ENCODE measurements at regions not wholly inside any gene's neighbourhood (a gene's known extent, or its start where the extent isn't known, plus 50 kb on each side); places are given as distances from the start of the nearest gene placed in this dataset.

DNA sequence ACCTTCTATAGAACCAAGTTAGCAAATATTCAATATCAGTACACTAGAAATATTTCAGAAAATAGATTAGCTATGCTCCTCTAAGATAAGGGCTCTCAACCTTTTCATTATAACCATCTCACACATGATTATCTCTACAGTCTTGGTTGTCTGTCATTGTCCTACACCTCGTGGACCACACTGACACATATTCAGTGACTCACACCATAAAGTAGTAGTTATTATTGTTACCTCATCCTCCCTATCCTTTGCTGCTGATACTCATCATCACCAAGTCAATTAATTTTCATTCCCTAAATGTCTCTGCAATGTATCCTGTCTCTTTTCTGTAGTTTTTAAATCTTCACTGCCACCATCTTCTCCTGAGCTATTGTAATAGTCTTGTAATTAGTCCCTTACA lies 1309.2 kb upstream of the C9orf72 start:
- no peak for DNase-seq

DNA sequence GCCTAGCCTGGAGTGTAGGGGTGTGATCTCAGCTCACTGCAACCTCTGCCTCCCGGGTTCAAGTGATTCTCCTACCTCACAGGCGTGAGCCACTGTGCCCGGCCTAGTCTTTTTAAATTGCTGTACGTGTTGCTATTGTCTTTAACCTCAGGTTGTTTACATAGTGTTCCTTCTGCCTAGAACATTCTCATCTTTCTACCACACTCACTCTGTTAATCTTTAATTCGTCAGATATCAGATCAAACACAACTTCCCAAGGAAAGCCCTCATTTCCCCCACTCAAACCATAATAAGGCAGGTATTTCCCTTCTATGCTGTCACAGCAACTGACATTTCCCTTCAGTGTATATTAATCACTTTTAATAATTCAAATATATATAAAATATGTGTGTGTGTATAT lies 1310.0 kb upstream of the C9orf72 start:
- DNase-seq, result no peak

DNA sequence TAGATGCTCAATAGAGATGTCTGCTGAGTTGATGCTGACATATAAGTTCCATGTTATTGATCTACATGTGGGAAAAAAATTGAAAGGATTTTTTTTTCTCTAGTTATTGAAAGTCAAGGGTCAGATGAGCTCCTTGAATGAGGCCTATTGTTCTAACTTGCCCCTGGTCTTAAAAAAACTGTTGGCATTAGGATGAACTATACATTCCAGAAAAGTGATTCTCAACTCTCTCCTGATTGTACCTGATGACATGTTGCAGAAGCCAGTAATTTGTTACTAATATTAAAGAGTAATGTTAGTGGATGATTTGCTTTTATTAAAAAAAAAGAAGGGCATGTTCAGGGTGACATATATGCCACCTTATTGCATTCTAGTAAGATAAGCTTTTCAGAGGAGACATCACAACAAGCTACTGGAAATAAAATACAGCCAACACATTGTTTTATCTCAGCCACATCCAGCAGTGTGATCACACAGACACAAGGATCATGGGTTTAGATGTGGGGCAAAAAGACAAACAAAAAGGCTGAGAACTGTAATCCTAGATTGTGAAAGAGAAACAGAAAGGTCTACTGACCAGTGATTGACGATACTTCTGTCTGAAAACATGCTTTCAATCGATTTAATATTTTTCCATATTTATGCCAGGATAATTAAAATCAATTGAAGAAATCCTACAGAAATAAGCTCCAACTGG lies 1314.1 kb upstream of the C9orf72 start:
- no peak for DNase-seq

DNA sequence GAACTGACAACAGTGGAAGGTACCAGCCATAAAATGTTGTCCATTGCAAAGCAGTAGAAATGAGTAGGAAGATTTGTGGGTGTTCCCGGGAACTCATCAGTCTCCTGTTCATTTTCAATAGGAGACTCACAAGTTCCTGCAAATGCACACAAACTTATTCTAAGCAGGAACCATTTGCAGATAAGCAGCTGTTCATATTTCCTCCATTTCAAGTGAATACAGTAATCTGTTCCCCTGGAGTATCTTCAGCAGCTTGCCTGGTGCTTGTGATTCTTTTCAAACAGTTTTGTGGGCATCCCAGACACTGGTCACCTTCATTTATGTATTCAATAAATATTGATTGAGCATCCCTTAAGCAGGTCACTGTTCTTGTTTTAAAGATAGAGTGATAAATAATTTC lies 1315.5 kb upstream of the C9orf72 start:
- no peak for DNase-seq

DNA sequence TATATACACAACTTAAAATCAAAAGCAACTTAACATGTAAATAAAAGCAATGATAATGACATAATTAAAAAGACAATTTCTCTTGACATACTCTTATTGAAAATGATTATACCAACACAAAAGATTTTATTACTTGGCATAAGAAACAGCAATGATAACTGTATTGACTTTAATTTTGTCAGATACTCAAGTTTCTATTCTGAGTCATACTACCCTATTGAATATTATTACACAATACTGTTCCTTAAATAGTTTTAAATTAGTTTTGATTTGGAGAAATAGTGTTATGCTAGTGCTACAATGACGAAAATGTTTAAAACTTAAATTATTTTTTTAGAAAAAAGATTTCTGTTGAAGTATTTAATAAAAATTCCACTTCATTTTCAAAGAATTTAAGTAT lies 1319.3 kb upstream of the C9orf72 start:
- no peak for DNase-seq

DNA sequence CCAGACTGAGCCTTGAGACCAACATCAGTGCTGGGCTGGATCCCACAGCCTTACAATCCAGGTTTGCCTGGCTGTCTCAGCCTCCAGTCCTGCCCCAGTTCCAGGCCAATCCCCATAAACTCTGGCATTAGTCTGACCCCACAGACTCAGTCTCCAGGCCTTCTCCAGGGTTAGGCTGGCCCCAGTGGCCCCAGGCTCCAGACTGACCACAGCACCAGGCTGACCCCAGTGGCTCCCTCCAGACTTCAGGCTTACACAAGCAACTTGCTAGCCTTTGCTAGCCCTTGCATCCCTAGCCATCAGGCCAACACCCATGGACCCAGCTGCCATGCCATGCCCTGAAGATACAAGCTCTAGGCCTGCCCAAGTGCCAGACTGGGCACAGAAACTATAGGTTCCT lies 1326.0 kb upstream of the C9orf72 start:
- DNase-seq, result no peak

DNA sequence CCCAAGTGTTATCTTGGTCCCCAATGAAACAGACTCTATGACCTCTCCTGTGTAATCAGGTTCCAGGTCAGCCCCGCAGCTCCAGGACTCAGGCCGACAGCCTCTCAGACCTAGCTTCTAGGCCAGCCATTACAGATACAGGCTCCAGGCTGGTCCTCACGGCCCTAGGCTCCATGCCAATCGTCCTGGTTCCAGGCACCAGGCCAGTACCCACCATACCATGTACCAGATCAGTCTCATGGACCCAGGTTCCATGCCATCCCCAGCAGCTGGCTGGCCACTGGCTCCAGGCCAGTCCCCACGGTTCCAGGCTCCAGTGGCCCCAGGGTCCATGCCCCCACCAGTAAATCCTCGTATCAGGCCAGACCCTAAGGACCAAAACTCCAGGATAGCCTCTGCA lies 1326.6 kb upstream of the C9orf72 start:
- no peak for DNase-seq

DNA sequence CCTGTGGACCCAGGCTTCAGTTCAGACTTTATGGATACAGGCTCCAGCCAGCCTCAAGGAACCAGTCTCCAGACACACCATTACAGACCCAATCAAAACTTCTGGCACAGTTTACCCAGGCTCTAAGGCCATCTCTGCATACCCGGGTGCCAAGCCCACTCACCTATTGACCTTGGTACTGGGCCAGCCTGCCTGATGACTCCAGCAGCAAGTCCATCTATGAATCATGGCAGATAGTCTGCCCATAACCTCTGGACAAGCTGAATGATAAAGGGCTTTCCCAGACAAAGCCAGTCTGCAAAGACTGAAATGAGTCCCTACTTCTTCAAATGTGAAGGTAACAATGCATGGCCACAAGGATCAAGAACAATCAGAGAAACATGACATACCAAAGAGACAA lies 1327.1 kb upstream of the C9orf72 start:
- DNase-seq, result no peak

DNA sequence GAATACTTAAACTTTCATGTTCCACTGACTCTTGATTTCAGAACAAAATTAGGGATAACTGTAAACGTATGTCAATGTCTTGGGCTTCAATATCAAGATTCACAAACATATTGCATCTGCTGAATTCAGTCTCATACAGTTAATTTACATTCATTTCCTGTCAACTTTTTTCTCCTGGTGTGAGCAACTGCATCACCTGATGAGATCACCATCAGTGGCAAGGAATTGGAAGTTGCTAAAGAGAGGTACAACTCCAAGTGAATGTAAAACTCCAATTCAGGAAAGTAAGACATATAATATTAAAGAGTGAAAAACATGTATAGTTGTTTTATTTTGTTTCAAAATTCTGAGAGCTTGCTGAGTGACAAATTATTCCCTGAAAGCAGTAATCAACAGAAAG lies 1336.2 kb upstream of the C9orf72 start:
- DNase-seq, result no peak

DNA sequence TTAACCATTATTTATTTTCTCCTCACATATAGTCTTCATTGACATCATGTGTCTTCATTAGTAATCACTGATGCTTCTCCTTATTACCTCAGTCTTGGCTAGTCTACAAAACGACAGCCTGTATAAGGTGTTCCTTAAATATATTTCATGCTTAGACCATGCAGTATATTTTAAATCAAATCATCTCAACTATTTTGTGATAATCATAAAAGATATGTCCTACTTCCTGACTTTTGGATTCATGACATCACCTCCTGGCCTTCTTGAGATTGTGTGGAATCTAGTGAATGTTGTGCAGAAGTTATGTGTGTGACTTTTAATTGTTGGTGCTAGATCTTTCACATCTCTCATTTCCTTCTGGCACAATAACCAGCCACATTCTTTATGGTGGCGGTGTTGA lies 1339.3 kb upstream of the C9orf72 start:
- no peak for DNase-seq

DNA sequence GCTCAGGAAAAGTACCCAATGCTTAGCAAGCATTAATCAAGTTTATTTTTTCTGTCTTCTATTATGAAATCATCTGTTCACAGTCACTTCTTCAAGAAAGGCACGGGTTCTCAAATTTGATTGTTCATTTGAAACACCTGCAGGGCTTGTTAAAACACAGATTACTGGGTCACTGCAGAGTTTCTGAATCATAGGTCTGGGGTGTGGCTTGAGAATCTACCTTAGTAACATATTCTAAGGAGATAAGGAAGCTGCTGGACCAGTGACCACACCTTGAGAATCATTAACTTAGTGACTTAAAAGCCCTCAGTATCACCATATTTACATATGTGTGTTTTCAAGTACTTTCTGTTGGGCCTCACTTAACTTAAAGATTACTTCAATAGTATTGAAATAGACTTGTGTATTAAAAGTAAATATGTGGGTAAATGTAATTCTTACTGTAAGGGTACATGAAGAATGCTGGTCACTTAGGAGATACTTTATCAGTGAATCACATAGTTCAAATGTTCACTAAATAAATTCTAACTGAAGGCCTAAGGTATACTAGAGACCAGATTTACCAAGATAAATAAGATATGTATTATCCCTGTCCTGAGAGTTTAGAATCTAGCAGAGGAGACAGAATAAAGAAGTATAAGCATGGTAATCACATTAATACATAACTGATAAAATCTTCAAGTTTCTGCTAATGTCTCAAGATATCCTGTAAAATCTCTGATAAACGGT lies 1342.1 kb upstream of the C9orf72 start:
- no peak for DNase-seq

DNA sequence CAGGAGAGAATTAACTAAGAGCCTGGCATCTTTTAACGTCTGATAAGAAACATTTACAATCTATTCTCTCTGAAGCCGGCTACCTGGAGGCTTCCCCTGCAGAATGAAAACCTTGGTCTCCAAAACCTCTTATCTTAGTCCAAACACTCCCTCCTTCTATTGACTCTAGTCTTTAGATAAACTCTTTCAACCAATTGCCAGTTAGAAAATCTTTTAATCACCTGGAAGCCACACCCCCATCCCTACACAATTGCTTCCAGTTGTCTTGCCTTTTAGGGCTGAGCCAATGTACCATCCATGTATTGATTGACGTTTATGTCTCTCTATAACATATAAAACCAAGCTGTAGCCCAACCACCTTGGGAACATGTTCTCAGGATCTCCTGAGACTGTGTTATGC lies 1343.1 kb upstream of the C9orf72 start:
- no peak for DNase-seq

DNA sequence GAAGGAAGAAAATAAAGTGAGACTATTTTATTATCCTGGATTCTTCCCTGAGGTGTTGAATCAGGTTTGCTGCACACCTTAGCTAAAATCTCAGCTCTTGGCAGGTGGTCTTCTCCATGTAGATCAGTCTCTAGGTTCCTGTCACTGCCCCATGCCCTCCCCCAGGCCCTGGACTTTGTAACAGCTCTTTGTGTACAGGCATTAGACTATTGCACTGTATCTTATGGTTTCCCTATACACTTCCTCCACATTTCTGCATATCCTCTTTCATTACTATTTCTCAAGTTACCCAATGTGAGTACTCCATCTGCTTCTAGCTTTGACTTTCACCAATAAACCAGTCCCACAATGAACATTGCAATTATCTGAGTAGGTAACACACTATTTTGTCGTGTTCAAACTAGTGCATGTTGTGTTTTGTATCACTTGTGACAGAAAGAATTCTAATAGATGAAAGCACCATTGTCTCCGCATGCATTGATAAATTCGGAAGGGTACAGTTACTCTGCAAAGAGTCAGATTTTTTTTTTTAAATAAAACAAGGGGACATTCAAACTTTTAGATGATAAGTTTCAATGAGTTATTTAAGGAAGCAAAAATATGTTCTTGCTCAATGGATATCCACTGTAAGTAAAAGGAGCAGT lies 1348.7 kb upstream of the C9orf72 start:
- no peak for DNase-seq

DNA sequence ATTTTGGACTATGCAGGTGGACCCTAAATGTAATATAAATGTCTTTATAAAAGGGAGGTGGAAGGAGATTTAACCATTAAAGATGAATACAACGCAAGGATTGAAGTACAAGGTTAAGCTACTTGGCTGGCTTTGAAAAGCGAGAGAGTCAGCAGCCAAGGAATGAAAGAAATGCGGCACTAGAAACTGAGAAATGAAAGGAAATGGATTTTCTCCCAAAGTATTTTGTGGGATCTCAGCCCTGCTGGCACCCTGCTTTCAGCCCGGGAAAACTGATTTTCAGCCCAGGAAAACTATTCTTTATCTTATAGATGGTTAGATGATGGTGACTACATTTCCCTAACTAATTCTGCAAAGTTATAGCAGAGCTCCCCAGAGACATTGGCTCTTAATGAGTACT lies 1349.6 kb upstream of the C9orf72 start:
- no peak for DNase-seq

DNA sequence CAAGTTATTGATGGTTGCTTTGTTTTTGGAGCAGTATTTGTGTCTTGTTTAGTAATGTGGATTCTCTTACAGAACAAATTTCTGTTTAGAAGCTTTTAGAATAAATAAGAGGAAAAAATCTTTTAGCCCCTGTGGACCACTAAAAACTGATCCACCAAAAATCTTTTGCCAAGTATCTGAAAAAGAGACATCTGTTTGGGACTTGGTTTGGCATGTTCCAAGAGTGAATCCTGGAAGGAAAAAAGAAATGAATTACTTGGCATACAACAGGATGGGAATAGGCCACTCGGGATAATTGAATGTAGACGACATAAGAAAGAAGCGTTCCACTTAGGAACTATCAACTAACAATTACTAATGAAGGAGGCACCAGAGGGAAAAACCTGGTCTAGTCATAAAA lies 1350.1 kb upstream of the C9orf72 start:
- no peak for DNase-seq

DNA sequence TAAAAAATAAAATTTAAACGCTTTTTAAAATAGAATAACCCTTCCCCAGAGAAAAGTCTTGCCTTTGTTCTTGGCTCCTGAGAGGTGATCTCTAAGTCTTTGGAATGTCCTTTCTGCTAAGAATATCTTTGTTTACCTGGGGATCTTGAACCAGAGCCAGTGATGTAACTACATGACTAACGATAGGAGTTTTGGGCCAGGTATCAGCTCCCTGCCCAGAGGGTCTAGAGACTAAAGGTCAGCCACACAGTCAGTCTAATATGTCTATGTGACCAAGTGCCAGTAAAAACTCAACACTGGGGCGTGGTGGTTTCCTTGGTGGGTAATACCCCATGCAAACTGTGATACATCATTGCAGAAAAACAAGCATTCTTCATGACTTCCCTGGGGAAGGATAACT lies 1351.9 kb upstream of the C9orf72 start:
- DNase-seq, result no peak

DNA sequence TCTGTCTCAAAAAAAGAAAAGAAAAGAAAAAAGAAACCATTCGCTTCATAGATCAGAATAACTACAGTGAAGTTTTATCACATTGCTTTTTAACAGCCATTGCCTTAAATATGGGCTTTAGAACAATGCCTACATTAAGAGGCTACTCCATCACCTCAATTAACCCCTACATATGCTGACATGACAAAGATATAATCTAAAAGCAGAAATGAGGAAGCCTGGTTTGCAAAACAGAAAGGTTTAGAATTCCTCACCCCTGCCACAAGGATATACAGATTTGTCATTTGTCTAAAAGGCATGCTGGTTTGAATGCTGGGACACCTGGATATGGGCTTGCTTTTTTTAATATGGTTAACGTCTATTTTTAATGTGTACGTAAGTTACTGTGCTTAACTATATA lies 1353.0 kb upstream of the C9orf72 start:
- no peak for DNase-seq

DNA sequence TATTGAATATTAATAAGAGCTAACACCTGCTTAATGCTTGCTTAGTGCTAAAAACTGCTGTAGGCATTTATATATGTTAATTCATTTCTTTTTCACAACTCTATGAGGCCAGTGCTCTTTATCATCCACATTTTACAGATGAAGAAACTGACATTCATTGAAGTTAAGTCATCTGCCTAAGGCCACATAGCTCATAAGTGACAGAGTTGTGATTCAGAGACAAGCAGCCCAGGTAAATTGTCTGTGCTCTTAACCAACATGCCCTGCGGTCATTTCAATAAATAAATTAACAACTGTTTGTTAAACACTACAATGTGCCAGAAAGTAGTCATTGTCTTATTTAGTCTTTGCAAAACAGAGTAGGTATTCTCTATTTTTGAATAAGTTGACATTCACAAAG lies 1354.4 kb upstream of the C9orf72 start:
- no peak for DNase-seq

DNA sequence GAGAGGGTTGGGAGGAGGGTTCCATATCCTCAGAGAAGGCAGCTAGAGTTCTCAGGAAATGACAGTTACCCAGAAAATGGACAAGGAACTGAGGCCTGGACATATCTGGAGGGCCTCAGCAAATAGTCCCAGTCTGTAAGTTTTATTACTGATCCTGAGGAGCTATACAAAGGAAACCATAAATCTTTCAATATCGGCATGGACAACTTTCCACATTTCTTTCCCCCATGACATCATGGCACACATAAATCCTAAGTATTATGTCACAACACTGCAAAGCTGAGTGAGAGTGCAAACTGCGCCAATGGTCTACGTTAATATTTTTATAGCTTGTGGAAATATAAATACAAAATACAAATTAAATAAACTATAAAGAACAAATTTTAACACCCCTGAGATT lies 1356.2 kb upstream of the C9orf72 start:
- no peak for DNase-seq

DNA sequence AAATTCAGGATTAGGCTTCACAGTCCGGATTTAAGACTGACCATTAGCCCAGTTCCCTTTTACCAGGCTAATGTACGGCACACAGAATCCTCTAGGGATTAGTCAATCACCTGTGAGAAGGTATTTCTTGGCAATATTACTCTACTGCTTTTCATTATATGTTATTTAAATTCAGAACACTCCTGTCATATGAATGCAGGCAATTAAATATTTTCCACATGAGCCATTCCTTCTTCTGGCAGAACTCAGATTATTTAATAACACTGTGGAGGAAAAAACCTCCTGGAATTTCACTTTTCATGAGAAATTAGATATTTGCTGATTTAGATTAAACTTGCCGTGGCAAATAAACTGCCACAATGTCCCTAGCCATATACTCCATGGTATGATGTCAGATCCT lies 1357.5 kb upstream of the C9orf72 start:
- DNase-seq, result no peak

DNA sequence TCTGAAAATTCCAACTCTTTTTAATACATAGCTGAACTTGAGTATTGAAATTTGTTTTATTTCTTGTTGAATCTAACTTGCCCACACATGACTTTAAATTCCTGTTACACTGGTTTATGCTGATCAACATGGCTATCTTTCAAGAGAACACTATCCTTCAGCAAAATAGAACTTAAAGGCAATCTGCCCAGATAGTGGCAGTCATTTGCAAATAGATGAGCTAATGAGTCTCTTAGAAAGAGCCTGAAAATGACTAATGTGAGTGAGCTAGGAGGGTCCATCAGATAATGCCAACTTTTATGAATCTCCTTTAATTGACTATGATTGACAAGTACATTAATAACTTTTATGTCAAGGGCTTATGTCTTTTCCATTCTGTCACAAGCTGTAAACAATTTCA lies 1360.8 kb upstream of the C9orf72 start:
- no peak for DNase-seq

DNA sequence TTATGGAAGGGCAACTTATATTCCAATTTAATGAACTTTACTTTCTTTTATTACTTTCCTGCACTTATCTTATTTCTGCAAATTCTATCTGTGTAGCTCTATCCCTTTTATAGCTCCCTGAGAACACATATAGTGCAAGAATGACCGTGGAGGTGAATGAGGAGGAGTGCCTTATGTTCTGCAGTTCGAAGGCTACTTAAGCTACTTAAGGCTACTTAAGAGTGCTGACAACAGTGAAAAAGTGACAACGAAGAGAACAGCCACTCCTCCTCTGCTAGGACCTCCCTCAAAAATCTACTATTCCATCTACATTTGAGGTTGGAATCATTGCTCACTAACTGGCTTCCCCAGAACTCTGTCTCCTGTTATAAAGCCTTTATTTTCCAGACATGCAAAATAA lies 1365.7 kb upstream of the C9orf72 start:
- no peak for DNase-seq

DNA sequence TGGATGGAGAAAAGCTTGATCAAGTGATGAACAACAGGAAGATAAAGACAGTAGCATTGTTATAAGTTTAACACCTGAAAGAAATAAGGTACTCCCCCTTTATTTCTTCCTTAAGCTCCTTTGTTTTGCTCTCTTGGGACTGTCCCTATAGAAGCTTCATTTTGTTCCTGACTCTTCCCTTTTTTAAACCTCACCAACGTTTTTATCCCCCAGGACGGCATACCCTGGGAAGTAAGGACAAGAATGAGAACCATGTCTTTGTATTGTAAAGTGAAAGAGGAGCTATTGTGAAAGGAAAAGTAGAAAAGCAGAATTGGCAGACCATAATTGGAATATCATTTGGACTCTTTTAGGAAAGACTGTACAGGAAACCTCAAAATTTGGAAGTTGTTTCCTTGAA lies 1368.6 kb upstream of the C9orf72 start:
- no peak for DNase-seq

DNA sequence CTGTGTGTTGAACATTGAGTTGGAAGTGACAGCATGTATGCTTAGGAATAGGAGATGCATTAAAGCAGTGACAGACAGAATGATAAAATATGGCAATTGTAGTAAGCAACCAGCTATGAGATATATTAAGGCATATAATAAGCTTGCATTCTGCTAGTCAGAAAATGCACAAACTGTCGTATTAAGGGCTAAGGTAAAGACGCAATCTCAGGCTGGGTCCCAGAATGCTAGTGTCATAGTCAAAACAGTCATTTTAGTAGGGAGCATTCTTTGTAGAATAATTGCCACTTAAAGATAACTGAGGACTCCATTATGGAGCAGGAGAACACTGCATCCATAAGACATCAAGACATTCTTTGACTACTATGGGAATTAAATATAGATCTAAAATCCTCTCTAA lies 1369.7 kb upstream of the C9orf72 start:
- DNase-seq, result no peak

DNA sequence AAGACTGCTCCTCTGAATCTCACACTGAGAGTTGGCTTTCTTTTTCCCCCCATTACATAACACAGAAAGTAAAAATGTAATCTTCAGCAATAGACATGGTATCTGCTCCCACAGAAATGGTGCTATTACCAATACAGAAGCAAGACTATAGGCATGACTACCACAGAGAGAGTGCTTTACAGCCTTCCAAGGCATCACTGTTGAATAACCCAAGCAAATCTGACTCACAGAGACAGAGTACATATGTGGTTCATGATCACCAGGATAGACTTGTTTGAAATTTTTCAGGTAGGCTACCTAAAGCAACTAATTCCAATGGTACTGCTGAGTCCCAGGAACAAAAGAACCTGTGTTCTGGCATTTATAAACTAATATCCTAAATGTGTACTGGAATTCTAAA lies 1373.4 kb upstream of the C9orf72 start:
- no peak for DNase-seq
